Left kidney (tissue), 1 donor: ENCODE measurements at regions not wholly inside any gene's neighbourhood (a gene's known extent, or its start where the extent isn't known, plus 50 kb on each side); places are given as distances from the start of the nearest gene placed in this dataset.

Experiments
- DNase-seq: peaks from one replicate; pipeline ENCODE4 v3.0.0-alpha.2; 2013

DNA sequence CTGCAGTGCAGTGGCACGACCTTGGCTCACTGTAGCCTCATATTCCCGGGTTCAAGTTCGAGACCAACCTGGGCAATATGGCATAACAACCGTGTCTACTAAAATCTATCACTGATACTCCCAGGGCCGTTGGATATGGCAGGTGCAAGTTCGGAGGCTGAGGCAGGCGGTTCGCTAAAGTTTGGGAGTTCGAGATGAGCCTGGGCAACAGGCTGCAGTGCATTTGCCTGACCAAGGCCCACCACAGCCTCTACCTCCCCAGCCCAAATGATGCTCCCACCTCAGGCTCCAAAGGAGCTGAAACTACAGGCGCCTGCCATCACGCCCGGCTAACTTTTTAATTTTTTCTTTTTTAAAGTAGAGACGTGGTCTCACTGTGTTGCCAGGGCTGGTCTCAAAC, 177.1 kb upstream of the ALG10B start:
- no peak for DNase-seq

DNA sequence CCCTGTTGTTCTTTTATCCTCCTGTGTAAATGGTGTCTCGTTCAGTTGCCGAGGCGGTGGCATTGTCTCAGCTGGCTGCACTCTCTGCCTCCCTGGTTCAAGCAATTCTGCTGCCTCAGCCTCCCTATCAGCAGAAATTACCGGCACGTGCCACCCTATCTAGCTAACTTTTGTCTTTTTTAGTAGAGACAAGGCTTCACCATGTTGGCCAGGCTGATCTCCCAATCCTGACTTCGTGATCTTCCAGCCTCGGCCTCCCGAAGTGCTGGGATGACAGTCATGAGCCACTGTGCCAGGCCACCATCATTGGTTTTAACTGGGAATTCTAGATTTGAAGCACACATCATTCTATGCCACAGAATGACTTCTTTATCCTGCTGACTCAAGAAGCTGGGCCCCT, 175.3 kb upstream of the ALG10B start:
- no peak for DNase-seq

DNA sequence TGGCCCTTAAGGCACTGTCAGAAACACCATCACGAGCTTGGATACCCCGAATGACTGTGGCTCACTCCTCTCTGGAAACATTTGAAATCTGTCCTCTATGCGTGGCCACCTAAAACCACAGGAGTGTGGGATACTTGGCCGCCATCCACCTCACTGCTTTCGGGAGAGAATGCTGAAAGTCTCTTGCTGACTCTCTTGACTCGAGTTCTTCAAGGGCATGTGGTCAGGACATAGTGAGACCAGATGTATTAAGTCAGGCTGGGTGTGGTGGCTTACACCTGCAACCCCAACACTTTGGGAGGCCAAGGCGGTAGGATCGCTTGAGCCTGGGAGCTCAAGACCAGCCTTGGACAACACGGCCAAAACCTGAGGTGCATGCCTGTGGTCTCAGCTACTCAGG, 174.7 kb upstream of the ALG10B start:
- no peak for DNase-seq

DNA sequence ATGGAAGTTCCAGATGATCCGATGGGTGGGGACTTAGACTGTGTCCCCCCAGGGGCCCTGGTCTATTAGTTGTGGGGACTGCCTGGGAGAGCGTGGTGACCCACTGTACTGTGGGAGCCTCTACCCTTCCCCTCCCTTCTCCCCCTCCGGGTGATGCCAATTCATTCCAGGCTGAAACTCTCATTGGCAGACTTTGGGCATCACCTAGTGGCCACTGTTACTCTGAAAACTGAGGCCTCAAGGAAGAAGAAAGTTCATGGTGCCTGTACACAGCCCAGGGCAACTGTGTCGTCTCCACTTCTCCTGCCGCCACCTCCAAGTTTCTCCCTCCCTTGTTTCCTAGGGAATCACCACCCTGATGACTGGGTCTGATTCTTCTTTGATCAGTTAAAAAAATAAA, 173.6 kb upstream of the ALG10B start:
- no peak for DNase-seq

DNA sequence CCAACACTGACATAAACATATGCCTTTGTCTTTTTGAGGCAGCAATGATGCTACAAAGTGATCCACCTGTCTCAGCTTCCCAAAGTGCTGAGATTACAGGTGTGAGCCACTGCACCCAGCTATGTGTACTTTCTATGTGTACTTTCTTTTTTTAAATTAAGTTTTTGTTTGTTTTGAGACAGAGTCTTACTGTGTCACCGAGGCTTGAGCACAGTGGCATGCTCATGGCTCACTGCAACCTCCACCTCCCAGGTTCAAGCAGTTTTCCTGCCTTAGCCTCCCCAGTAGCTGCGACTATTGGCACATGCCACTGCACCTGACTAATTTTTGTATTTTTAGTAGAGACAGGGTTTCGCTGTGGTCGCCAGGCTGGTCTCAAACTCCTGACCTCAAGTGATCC, 172.5 kb upstream of the ALG10B start:
- DNase-seq = no peak

DNA sequence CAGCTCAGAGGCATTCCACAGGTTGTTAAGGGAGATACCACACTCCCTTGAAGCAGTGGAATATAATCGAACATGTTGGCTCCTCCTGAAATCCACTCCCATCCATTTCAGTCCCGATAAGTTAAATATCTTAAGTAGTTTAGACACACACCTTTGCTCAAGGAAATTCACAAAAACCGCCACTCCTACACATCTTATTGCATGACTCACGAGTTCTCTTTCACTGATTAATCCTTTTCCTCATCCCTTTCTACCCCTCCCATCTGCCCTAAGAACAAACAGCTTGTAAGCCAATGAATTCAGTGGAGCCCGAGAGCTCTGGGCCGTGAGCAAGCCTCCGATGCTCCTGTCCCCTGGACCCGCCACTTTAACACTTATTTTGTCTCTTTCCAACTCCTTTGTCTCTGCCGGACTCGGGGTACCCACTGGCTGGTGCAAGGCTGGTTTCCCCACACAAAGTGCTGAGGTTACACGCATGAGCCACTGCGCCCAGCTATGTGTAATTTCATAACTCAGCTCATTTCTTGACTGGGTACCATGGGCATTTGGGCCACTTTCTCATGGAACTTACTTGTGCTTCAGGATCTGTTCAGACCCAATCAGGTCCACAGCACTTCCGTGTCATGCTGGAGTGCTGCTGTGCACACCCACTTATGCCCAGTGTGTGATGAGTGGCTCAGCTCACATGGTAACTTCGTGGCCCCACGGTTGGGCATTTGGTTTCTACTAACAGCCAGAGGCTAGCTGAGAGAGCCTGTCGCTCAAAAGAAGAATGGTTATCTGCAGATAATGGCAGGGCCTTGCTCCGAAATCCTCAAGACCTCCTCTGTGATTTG, 171.8 kb upstream of the ALG10B start:
- DNase-seq = no peak

DNA sequence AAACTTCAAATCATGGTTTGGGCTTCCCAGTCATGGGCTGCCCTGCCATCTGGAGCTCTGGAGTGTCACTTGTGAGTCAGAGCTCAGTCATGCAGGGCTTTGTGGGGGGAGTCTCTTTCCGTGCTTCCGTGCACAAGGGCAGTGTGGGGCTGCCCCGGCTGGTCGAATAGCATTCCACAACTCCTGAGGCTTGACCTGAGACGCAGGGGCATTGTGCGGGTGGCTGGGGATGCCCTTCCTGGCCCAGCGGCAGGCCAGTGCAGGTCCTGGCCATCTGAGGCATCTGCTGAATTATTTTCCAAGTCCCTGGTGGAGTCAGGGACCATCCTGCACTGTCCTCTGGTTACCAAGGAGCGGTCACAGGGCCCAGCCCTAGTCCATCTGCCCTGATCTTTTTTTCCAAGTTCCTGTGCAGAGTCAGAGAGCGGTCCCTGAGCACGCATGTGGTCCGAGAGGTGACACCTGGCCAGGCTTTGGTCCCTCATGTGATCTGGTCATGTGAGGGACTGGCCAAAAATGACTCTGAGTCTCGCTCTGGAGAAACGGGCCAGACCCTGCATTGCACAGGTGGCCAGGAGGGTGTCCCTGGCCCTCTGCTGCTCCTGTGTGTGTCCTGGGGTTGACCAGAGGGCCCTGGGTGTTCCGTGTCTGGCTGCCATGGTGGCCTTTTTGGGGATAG, 167.0 kb upstream of the ALG10B start:
- no peak for DNase-seq

DNA sequence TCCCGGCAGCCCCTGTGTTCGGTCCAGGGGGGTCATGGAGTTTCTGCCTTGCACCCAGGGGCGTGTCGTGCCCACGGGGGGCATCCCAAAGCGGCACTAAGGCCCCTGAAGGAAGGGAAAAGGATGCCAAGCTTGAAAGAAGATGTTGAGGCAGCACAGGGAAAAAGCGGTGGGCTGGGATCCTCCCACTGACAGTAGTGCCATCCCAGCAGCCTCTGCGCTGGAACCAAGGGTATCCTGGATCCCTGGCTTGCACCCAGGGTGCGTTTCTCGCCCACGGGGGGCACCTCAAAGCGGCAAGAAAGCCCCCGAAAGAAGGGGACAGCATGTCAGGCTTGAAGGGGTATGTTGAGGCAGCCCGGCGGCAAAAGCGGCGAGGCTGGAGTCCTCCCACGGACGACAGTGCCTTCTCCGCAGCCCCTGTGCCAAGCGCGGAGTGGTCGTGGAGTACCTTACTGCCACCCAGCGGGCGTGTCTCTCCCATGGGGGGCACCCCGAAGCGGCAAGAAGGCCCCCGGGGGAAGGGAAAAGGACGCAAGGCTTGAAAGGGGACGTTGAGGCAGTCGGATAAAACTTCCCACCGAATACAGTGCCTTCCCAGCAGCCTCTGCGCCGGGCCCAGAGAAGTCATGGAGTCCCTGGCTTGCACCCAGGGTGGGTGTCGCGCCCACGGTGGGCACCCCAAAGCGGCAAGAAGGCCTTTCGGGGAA, 164.4 kb upstream of the ALG10B start:
- no peak for DNase-seq

DNA sequence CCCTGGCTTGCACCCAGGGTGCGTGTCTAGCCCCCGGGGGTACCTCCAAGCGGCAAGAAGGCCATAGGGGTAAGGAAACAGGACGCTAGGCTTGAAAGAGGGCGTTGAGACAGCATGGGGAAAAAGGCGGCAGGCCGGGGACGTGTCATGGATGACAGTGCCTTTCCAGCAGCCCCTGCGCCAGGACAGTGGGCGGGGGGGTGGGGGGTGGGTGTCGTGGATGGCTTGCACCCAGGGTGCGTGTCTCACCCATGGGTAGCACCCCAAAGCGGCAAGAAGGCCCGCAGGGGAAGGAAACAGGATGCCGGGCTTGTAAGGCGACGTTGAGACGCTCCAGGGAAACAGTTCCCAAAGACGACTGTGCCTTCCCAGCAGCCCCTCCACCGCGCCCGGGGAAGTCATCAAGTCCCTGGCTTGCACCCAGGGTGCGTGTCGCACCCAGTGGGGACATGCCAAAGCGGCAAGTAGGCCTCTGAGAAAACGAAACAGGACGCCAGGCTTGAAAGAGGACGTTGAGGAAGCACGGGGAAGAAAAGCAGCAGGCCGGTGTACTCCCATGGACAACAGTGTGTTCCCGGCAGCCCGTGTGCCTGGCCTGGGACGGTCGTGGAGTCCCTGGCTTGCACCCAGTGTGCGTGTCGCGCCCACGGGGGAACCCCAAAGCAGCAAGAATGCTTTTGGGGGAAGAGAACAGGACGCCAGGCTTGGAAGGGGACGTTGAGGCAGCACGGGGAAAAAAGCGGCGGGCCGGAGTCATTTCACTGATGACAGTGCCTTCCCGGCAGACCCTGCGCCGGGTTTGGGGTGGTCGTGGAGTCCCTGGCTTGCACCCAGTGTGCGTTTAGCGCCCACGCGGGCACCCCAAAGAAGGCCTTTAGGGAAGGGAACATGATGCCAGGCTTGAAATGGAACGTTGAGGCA, 163.5 kb upstream of the ALG10B start:
- DNase-seq = no peak

DNA sequence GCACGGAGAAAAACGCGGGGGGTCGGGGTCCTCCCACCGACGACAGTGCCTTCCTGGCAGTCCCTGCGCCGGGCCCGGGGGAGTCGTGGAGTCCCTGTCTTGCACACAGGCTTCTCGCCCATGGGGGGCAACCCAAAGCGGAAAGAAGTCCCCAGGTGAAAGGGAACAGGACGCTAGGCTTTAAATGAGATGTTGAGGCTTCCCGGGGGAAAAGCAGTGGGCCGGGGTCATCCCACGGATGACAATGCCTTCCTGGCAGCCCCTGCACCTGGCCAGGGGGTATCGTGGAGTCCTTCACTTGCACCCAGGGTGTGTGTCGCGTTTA, 162.9 kb upstream of the ALG10B start:
- DNase-seq = no peak

DNA sequence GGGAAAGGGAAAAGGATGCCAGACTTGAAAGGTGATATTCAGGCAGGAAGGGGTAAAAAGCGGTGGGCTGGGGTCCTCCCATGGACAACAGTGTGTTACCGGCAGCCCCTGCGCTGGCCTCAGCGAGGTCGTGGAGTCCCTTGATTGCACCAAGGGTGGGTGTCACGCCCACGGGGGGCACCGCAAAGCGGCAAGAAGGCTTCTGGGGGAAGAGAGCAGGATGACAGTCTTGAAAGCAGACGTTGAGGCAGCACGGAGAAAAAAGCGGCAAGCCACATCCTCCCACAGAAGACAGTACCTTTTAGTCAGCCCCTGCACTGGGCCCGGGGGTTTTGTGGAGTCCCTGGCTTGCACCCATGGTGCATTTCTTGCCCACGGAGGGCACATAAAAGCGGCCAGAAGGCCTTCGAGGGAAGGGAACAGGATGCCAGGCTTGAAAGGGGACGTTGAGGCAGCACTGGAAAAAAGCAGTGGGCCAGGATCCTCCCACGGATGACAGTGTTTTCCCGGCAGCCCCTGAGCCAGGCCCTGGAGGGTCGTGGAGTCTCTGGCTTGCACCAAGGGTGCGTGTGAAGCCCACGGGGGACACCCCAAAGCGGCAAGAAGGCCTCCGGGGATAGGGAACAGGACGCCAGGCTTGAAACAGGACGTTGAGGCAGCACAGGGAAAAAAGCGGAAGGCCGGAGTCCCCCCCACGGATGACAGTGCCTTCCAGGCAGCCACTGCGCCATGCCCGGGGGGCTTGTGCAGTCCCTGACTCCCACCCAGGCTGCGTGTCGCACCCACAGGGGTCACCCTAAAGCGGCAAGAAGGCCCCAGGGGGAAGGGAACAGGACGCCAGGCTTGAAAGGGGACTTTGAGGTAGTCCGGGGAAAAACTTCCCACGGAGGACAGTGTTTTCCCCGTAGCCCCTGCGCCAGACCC, 162.2 kb upstream of the ALG10B start:
- no peak for DNase-seq

DNA sequence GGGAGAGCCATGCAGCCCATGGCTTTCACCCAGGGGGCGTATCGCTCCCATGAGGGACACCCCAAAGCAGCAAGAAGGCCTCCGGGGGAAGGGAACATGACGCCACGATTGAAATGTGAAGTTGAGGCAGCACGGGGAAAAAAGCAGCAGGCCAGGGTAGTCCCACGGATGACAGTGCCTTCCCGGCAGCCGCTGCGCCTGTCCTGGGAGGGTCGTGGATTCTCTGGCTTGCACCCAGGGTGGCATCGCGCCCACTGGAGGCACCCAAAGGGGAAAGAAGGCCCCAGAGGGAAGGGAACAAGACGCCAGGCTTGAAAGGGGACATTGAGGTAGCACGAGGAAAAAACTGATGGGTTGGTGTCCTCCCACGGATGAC, 161.6 kb upstream of the ALG10B start:
- DNase-seq = no peak

DNA sequence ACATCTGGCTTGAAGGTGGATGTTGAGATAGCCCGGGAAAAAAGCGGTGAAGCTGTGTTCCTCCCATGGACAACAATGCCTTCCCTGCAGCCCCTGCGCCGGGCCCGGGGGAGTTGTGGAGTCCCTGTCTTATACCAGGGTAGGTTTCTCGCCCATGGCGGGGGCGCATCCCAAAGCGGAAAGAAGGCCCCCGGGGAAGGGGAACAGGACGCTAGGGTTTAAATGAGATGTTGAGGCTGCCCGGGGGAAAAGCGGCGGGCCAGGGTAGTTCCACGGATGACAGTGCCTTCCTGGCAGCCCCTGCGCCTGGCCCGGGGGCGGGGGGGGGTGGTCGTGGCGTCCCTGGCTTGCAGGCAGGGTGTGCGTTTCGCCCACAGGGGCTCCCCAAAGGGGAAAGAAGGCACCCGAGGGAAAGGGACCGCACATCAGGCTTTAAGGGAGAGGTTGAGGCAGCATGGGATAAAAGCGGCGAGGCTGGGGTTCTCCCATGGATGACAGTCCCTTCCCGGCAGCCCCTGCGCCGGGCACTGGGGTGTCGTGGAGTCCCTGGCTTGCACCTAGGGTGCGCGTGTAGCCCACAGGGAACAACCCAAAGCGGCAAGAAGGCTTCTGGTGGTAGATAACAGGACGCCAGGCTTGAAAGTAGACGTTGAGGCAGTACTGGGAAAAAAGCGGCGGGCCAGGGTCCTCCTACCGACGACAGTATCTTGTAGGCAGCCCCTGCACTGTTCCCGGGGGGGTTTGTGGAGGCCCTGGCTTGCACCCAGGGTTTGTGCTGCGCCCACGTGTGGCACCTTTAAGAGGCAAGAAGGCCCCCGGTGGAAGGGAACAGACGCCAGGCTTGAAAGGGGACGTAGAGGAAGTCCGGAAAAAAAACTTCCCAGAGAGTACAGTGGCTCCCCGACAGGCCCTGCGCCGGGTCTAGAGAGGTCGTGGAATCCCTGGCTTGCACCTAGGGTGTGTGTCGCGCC, 160.8 kb upstream of the ALG10B start:
- no peak for DNase-seq

DNA sequence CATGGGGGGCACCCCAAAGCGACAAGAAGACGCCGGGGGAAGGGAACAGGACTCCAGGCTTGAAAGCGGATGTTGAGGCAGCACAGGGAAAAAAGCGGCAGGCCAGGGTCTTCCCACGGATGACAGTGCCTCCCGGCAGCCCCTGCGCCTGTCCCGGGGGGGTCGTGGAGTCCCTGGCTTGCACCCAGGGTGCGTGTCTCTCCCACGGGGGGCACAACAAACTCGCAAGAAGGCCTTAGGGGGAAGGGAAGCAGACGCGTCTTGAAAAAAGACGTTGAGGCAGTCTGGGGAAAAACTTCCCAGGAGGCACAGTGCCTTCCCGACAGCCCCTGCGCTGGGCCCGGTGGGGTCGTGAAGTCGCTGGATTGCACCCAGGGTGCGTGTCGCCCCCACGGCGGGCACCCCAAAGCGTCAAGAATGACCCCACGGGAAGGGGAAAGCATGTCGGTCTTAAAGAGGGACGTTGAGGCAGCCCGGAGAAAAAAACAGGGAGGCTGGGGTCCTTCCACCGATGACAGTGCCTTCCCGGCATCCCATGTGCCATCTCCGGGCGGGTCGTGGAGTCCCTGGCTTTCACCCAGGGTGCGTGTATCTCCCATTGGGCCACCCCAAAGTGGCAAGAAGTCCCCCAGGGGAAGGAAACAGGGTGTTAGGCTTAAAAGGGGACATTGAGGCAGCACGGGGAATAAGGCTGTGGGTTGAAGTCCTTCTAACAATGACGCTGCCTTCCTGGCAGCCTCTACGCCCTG, 159.9 kb upstream of the ALG10B start:
- no peak for DNase-seq

DNA sequence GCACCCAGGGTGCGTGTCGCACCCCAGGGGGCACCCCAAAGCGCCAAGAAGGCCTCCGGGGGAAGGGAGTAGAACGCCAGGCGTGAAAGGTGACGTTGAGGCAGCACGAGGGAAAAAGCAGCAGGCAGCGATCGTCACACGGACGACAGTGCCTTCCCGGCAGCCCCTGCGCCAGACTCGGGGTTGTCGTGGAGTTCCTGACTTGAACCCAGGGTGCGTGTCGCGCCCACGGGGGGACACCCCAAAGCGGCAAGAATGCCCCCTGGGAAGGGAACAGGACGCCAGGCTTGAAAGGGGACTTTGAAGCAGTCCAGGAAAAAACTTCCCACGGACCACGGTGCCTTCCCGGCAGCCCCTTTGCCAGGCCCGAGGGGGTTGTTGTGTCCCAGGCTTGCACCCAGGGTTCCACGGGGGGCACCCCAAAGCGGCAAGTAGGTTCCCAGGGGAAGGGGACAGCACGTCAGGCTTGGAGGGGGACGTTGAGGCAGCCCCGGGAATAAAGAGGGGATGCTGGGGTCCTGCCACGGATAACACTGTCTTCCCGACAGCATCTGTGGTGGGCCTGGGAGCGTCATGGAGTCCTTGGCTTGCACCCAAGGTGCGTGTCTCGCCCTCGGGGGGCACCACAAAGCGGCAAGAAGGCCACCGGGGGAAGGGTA, 159.2 kb upstream of the ALG10B start:
- DNase-seq = no peak

DNA sequence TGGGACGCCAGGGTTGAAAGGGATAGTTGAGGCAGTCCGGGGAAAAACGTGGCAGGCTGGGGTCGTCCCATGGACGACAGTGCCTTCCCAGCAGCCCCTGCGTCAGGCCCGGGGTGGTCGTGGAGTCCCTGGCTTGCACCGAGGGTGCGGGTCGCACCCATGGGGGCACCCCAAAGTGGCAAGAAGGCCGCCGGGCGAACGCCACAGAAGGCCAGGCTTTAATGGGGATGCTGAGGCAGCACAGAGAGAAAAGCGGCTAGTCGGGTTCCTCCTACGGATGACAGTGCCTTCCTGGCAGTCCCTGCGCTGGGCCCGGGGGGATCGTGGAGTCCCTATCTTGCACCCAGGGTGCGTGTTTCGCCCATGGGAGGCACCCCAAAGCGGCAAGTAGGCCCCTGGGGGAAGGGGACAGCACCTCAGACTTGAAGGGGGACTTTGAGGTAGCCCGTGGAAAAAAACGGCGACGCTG, 158.6 kb upstream of the ALG10B start:
- DNase-seq = no peak

DNA sequence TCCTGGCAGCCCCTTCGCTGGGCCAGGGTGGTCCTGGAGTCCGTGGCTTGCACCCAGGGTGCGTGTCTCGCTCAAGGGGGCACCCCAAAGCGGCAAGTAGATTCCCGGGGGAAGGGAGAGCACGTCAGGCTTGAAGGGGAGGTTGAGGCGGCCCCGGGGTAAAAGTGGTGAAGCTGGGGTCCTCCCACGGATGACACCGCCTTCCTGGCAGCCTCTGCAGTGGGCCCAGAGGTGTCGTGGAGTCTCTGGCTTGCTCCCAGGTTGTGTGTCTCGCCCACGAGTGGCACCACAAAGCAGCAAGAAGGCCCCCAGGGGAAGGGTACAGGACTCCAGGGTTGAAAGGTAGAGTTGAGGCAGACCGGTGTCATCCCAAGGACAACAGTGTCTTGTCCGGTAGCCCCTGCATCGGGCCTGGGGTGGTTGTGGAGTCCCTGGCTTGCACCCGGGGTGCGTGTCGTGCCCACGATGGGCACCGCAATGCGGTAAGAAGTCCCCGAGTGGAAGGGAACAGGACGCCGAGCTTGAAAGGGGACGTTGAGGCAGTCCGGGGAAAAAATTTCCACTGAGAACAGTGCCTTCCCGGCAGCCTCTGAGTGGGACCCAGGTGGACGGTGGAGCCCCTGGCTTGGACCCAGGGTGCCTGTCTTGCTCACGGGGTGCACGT, 158.0 kb upstream of the ALG10B start:
- no peak for DNase-seq

DNA sequence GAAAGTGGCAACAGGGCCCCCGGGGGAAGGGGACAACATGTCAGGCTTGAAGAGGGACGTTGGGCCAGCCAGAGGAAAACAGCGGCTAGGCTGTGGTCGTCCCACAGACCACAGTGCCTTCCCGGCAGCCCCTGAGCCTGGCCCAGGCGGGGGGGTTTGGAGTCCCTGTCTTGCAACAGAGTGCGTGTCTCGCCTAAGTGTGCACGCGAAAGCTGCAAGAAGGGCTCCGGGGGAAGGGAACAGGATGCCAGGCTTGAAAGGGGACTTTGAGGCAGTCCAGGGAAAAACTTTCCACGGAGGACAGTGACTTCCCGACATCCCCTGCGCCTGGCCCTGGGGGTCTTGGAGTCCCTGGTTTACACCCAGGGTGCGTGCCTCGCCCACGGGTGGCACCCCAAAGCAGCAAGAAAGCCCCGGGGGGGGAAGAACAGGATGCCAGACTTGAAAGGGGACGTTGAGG, 157.5 kb upstream of the ALG10B start:
- no peak for DNase-seq
